SK-N-SH (cell line): ENCODE measurements at regions not wholly inside any gene's neighbourhood (a gene's known extent, or its start where the extent isn't known, plus 50 kb on each side); places are given as distances from the start of the nearest gene placed in this dataset.

Source experiments
- FOXM1 ChIP-seq: IDR thresholded peaks from 2 replicates; pipeline ENCODE4 v1.4.0; 2012; ENCODE audit warnings: low read depth, mild to moderate bottlenecking
- GABPA ChIP-seq: IDR thresholded peaks from 2 replicates; pipeline ENCODE4 v1.4.0; 2012; ENCODE audit warnings: low read depth, mild to moderate bottlenecking
- MXI1 ChIP-seq: IDR thresholded peaks from 2 replicates; pipeline ENCODE4 v1.6.1; 2012; ENCODE audit warnings: mild to moderate bottlenecking, low read depth, low read length, improper control_type of control experiment
- POLR2AphosphoS5 ChIP-seq: IDR thresholded peaks from 2 replicates; pipeline ENCODE4 v1.6.1; 2012; ENCODE audit warnings: low read depth, low read length
- RXRA ChIP-seq: IDR thresholded peaks from 2 replicates; pipeline ENCODE4 v1.4.0; 2012; ENCODE audit warnings: low read depth, mild to moderate bottlenecking, borderline replicate concordance
- TAF1 ChIP-seq: IDR thresholded peaks from 2 replicates; pipeline ENCODE4 v1.6.1; 2012; ENCODE audit warnings: low read depth, mild to moderate bottlenecking, low read length, moderate library complexity, borderline replicate concordance
- USF1 ChIP-seq: IDR thresholded peaks from 2 replicates; pipeline ENCODE4 v1.4.0; 2012; ENCODE audit warnings: low read depth, borderline replicate concordance
- TF ChIP-seq, protein P1 (sequence below): fragments of 200-600 bp; sonication (generic); IDR thresholded peaks from 2 replicates; pipeline ENCODE4 v1.6.1; 2017; ENCODE audit warnings: antibody characterized with exemption, mild to moderate bottlenecking, moderate library complexity
- TF ChIP-seq, protein P2 (sequence below): IDR thresholded peaks from 2 replicates; pipeline ENCODE4 v1.6.1; 2012; ENCODE audit warnings: mild to moderate bottlenecking, low read depth, low read length, moderate library complexity
- TF ChIP-seq, protein P3 (sequence below): IDR thresholded peaks from 2 replicates; pipeline ENCODE4 v1.4.0; 2012; ENCODE audit warnings: low read depth

DNA sequence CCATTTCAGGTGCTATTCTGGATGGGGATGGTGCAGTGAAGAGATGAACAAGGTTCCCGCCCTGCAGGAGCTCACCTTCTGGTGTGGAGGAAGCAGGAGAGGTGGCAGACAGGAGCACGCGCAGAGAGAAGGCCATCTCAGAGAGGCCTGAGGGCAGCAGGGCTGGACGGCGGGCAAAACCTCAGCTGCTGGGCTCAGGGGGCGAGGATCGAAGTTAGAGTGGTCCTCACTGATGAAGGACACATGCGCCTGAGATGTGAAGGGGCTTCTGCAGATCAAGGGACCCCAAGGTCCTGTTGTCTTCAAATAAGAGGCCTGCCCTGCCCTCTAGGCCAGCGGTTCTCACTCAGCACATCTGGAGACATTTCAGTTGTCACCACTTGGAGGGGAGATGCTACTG lies 198.4 kb upstream of the PMEPA1 start:
- TF ChIP-seq, protein P1, sequence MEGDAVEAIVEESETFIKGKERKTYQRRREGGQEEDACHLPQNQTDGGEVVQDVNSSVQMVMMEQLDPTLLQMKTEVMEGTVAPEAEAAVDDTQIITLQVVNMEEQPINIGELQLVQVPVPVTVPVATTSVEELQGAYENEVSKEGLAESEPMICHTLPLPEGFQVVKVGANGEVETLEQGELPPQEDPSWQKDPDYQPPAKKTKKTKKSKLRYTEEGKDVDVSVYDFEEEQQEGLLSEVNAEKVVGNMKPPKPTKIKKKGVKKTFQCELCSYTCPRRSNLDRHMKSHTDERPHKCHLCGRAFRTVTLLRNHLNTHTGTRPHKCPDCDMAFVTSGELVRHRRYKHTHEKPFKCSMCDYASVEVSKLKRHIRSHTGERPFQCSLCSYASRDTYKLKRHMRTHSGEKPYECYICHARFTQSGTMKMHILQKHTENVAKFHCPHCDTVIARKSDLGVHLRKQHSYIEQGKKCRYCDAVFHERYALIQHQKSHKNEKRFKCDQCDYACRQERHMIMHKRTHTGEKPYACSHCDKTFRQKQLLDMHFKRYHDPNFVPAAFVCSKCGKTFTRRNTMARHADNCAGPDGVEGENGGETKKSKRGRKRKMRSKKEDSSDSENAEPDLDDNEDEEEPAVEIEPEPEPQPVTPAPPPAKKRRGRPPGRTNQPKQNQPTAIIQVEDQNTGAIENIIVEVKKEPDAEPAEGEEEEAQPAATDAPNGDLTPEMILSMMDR = no peak
- TF ChIP-seq TAF1 = no peak
- TF ChIP-seq GABPA = no peak
- no peak for TF ChIP-seq FOXM1
- TF ChIP-seq MXI1 = no peak
- no peak for TF ChIP-seq POLR2AphosphoS5
- no peak for TF ChIP-seq USF1
- no peak for TF ChIP-seq RXRA
- TF ChIP-seq, protein P2, sequence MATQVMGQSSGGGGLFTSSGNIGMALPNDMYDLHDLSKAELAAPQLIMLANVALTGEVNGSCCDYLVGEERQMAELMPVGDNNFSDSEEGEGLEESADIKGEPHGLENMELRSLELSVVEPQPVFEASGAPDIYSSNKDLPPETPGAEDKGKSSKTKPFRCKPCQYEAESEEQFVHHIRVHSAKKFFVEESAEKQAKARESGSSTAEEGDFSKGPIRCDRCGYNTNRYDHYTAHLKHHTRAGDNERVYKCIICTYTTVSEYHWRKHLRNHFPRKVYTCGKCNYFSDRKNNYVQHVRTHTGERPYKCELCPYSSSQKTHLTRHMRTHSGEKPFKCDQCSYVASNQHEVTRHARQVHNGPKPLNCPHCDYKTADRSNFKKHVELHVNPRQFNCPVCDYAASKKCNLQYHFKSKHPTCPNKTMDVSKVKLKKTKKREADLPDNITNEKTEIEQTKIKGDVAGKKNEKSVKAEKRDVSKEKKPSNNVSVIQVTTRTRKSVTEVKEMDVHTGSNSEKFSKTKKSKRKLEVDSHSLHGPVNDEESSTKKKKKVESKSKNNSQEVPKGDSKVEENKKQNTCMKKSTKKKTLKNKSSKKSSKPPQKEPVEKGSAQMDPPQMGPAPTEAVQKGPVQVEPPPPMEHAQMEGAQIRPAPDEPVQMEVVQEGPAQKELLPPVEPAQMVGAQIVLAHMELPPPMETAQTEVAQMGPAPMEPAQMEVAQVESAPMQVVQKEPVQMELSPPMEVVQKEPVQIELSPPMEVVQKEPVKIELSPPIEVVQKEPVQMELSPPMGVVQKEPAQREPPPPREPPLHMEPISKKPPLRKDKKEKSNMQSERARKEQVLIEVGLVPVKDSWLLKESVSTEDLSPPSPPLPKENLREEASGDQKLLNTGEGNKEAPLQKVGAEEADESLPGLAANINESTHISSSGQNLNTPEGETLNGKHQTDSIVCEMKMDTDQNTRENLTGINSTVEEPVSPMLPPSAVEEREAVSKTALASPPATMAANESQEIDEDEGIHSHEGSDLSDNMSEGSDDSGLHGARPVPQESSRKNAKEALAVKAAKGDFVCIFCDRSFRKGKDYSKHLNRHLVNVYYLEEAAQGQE = no peak
- TF ChIP-seq, protein P3, sequence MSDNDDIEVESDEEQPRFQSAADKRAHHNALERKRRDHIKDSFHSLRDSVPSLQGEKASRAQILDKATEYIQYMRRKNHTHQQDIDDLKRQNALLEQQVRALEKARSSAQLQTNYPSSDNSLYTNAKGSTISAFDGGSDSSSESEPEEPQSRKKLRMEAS = no peak
